ENCODE measurements at regions not wholly inside any gene's neighbourhood (a gene's known extent, or its start where the extent isn't known, plus 50 kb on each side); places are given as distances from the start of the nearest gene placed in this dataset.

DNA sequence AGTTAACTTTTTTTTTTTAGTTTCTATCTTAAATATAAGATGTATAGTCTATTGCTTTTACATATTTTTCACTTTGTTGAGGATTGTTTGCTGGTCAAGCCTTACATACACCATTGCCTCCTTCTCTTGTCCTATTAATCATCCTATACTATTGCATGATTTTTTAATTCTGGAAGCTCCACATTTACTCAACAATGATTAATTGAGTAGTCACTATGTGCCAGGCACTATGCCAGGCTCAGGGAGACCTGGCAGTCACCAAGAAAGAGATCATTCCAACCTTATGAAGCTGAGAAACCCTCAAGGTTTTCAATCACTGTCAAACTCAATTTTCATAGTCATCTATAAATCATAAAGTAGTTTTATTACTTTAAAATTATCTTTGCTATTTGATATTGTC lies 626.2 kb downstream of the IGSF11 start:
- no peak for DNase-seq (ENCODE audit: low read depth in 6 of 9, low spot score in 9 of 9)
- Histone ChIP-seq H3K4me3 (ENCODE audit: low read length in 2 of 2) (no peak overlapping the region), H3K27ac (ENCODE audit: low read depth in 1 of 2, low read length in 1 of 2) (no peak overlapping the region), H3K27me3 (ENCODE audit: control insufficient read depth in 2 of 2, insufficient read depth in 1 of 2, low read length in 1 of 2) (no peaks in the 10 kb centered on the region), H3K36me3 (ENCODE audit: control insufficient read depth in 2 of 2, insufficient read depth in 2 of 2, low read length in 1 of 2) (no peaks in the 10 kb centered on the region), H3K4me1 (ENCODE audit: control insufficient read depth in 2 of 2, insufficient read depth in 2 of 2, low read length in 2 of 2) (no peaks in the 10 kb centered on the region), H3K9me3 (ENCODE audit: control insufficient read depth in 2 of 2, insufficient read depth in 1 of 2, low read length in 1 of 2) (no peaks in the 10 kb centered on the region)

DNA sequence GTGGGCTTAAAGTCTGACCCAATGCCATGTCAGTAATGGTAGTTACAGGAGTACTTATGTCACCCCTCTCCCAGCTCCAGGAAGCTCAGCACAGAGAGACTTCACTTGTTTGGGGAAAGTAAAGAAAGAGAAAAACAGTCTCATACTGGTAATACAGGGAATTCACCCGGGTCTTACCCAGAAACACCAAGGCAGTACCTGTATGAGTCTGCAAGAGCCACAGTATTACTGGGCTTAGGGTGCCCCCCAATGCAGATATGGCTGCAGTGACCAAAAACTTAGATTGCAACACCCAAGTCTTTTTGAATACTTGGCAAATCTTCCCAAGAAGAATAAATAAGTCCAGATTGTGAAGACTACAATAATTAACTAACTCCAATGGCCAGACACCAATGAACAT lies 622.1 kb downstream of the IGSF11 start:
- Histone ChIP-seq H3K27me3 (ENCODE audit: control insufficient read depth in 2 of 2, insufficient read depth in 1 of 2, low read length in 1 of 2) (no peaks in the 10 kb centered on the region), H3K27ac (ENCODE audit: low read depth in 1 of 2, low read length in 1 of 2) (no peak overlapping the region), H3K36me3 (ENCODE audit: control insufficient read depth in 2 of 2, insufficient read depth in 2 of 2, low read length in 1 of 2) (no peaks in the 10 kb centered on the region), H3K4me3 (ENCODE audit: low read length in 2 of 2) (no peak overlapping the region), H3K9me3 (ENCODE audit: control insufficient read depth in 2 of 2, insufficient read depth in 1 of 2, low read length in 1 of 2) (no peaks in the 10 kb centered on the region), H3K4me1 (ENCODE audit: control insufficient read depth in 2 of 2, insufficient read depth in 2 of 2, low read length in 2 of 2) (no peaks in the 10 kb centered on the region)
- WGBS: 82% methylated on average over 1 of the region's 1 CpG
- no peak for DNase-seq (ENCODE audit: low read depth in 6 of 9, low spot score in 9 of 9)

DNA sequence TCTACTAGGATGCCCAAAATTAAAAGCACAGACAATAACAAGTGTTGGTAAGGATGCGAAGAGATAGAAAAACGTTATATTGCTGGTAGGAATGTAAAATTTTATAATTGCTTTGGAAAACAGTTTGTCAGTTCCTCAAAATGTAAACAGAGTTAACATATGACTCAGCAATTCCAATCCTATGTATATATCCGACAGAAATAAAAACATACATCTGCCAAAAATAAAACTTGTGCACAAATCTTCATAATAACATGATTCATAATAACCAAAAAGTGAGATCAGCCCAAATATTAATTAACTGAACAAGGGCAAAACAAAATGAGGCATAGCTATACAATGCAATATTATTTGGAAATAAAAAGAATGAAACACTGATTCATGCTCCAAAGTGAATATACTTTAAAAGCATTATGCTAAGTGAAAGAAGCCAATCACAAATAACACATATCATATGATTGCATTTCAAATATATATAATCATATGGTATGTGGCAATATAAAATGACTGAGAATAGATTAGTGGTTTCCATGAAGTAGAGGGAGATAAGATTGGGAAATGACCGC lies 609.3 kb downstream of the IGSF11 start:
- 69% methylated on average over 4 of the region's 4 CpGs for WGBS
- H3K27me3 ChIP-seq (ENCODE audit: control insufficient read depth in 2 of 2, insufficient read depth in 1 of 2, low read length in 1 of 2): no peaks in the 10 kb centered on the region
- H3K27ac ChIP-seq (ENCODE audit: low read depth in 1 of 2, low read length in 1 of 2): no peak overlapping the region
- H3K9me3 ChIP-seq (ENCODE audit: control insufficient read depth in 2 of 2, insufficient read depth in 1 of 2, low read length in 1 of 2): no peaks in the 10 kb centered on the region
- no peak for DNase-seq (ENCODE audit: low read depth in 6 of 9, low spot score in 9 of 9)
- H3K36me3 ChIP-seq (ENCODE audit: control insufficient read depth in 2 of 2, insufficient read depth in 2 of 2, low read length in 1 of 2): no peaks in the 10 kb centered on the region
- H3K4me1 ChIP-seq (ENCODE audit: control insufficient read depth in 2 of 2, insufficient read depth in 2 of 2, low read length in 2 of 2): no peaks in the 10 kb centered on the region
- no peak overlapping the region for H3K4me3 ChIP-seq (ENCODE audit: low read length in 2 of 2)

DNA sequence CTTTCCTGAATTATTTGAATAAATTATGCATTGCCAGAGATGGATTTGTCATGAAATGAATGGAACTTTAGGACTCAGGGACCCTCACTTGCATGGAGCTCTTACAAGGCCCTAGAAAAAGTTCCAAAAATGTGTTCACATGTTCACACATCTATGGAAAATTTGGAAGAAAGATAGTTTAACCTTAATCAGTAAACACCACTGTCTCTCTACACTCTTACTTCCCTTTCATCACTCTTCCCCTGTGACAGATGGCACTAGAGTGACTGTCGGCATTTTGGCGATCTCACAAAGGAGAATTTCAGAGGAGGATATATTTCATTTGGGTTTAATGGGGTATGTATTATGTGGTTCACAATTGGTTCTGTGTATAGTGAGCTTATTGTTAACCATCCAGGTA lies 600.8 kb downstream of the IGSF11 start:
- WGBS: 91% methylated on average over 2 of the region's 2 CpGs
- H3K27me3 ChIP-seq (ENCODE audit: control insufficient read depth in 2 of 2, insufficient read depth in 1 of 2, low read length in 1 of 2): no peaks in the 10 kb centered on the region

DNA sequence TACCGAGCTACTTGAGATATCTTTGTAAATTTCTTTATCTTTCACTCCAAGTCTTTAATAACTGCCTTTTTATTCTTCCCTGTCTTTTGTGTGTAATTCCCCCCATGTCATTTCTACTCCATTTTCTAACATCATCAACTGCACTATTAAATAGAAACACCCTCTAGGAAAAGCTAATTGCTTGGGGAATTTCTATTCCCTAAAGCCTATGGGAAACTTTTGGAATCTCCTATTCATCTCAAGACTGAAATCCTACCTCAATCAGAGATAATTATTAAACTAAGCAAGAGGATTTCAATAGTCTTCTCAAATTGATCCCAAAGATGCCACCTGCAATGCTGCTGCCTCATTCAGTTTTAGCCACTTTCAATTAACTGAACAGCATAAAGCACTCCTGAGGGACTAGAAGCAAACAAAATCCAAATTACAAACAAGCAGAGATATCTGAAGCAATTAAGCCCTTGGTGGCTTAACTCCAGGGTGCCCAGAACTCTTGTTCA lies 598.7 kb downstream of the IGSF11 start:
- H3K4me1 ChIP-seq (ENCODE audit: control insufficient read depth in 2 of 2, insufficient read depth in 2 of 2, low read length in 2 of 2): no peaks in the 10 kb centered on the region
- no peaks in the 10 kb centered on the region for H3K9me3 ChIP-seq (ENCODE audit: control insufficient read depth in 2 of 2, insufficient read depth in 1 of 2, low read length in 1 of 2)
- H3K27ac ChIP-seq (ENCODE audit: low read depth in 1 of 2, low read length in 1 of 2): no peak overlapping the region
- H3K36me3 ChIP-seq (ENCODE audit: control insufficient read depth in 2 of 2, insufficient read depth in 2 of 2, low read length in 1 of 2): no peaks in the 10 kb centered on the region
- DNase-seq (ENCODE audit: low read depth in 6 of 9, low spot score in 9 of 9): no peak
- no peak overlapping the region for H3K4me3 ChIP-seq (ENCODE audit: low read length in 2 of 2)
- no peaks in the 10 kb centered on the region for H3K27me3 ChIP-seq (ENCODE audit: control insufficient read depth in 2 of 2, insufficient read depth in 1 of 2, low read length in 1 of 2)
- WGBS: 81% methylated on average over 1 of the region's 1 CpG

More for the DNA sequence above, 600.8 kb downstream of the IGSF11 start:
- Histone ChIP-seq H3K4me3 (ENCODE audit: low read length in 2 of 2) (no peak overlapping the region), H3K9me3 (ENCODE audit: control insufficient read depth in 2 of 2, insufficient read depth in 1 of 2, low read length in 1 of 2) (no peaks in the 10 kb centered on the region), H3K4me1 (ENCODE audit: control insufficient read depth in 2 of 2, insufficient read depth in 2 of 2, low read length in 2 of 2) (no peaks in the 10 kb centered on the region), H3K36me3 (ENCODE audit: control insufficient read depth in 2 of 2, insufficient read depth in 2 of 2, low read length in 1 of 2) (no peaks in the 10 kb centered on the region), H3K27ac (ENCODE audit: low read depth in 1 of 2, low read length in 1 of 2) (no peak overlapping the region)
- DNase-seq (ENCODE audit: low read depth in 6 of 9, low spot score in 9 of 9): no peak

DNA sequence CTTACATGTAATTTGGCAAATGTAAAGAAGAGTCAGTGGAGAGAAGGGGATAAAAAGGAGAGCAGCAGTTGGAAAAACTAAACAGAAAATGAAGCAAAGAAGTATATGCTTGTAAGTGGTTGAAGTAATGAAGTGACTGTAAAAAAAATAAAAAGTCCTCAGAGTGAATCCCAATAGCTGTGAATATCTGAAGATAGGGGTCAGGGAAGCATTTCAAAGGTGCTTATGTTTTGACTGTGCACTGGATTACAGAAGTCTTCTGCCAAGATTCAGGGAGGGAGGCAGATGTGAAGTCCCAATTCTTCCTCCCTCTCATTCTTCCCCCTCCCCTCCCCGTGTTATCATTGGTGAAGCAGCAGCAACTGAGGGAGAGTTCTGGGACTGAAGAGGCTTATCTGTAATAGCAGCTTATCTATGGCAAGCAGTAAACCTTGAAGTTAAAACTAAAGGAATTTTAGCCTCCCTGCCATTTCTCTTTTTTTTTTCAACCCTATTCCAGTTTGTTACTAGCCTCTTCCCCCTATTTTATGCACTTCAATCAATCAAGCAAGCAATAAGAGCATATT lies 597.9 kb downstream of the IGSF11 start:
- H3K9me3 ChIP-seq (ENCODE audit: control insufficient read depth in 2 of 2, insufficient read depth in 1 of 2, low read length in 1 of 2): no peaks in the 10 kb centered on the region
- H3K4me1 ChIP-seq (ENCODE audit: control insufficient read depth in 2 of 2, insufficient read depth in 2 of 2, low read length in 2 of 2): no peaks in the 10 kb centered on the region
- no peak overlapping the region for H3K4me3 ChIP-seq (ENCODE audit: low read length in 2 of 2)
- no peak overlapping the region for H3K27ac ChIP-seq (ENCODE audit: low read depth in 1 of 2, low read length in 1 of 2)
- DNase-seq (ENCODE audit: low read depth in 6 of 9, low spot score in 9 of 9): no peak
- no peaks in the 10 kb centered on the region for H3K27me3 ChIP-seq (ENCODE audit: control insufficient read depth in 2 of 2, insufficient read depth in 1 of 2, low read length in 1 of 2)
- WGBS: 28% methylated on average over 1 of the region's 1 CpG
- no peaks in the 10 kb centered on the region for H3K36me3 ChIP-seq (ENCODE audit: control insufficient read depth in 2 of 2, insufficient read depth in 2 of 2, low read length in 1 of 2)

DNA sequence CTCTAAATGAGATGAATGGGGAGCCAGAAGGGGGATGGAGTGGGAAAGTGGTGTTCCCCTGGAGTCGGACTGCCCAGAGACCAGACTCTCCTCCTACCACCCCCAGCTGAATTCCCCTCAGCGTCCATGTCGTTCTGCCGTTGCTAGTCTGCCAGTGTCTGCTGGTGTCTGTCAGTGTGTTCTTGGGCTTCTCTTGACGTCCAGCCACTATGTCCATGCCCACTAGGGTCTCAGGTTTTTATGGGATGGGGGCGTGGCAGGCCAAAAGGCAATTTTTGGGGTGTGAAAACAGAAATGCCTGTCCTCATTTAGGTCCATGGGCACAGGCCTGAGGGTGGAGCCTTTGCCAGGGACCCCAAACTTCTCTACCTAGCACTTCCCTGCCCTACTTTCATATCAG lies 589.6 kb downstream of the IGSF11 start:
- H3K36me3 ChIP-seq (ENCODE audit: control insufficient read depth in 2 of 2, insufficient read depth in 2 of 2, low read length in 1 of 2): no peaks in the 10 kb centered on the region
- 91% methylated on average over 6 of the region's 6 CpGs for WGBS
- DNase-seq (ENCODE audit: low read depth in 6 of 9, low spot score in 9 of 9): no peak

DNA sequence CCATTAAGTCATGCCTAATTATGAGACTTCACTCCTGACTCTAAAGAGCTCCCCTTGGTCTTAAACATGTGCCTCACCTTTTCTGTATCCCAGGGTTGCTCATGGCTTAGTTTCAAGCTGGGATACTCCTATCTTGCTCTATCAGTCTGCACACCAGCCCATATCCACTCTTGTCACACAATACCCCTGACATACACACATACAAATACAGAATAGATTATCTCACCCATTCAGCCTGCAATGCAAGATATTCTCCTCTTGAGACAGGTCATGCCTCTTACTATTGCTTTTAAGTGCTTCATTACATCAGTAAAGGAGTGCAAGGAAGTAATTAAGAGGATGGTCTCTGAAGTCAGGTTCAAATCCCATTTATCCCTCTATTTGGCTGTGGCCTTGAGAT lies 587.3 kb downstream of the IGSF11 start:
- H3K9me3 ChIP-seq (ENCODE audit: control insufficient read depth in 2 of 2, insufficient read depth in 1 of 2, low read length in 1 of 2): no peaks in the 10 kb centered on the region
- H3K27ac ChIP-seq (ENCODE audit: low read depth in 1 of 2, low read length in 1 of 2): no peak overlapping the region
- H3K36me3 ChIP-seq (ENCODE audit: control insufficient read depth in 2 of 2, insufficient read depth in 2 of 2, low read length in 1 of 2): no peaks in the 10 kb centered on the region
- H3K27me3 ChIP-seq (ENCODE audit: control insufficient read depth in 2 of 2, insufficient read depth in 1 of 2, low read length in 1 of 2): no peaks in the 10 kb centered on the region
- H3K4me3 ChIP-seq (ENCODE audit: low read length in 2 of 2): no peak overlapping the region
- no peak for DNase-seq (ENCODE audit: low read depth in 6 of 9, low spot score in 9 of 9)
- no peaks in the 10 kb centered on the region for H3K4me1 ChIP-seq (ENCODE audit: control insufficient read depth in 2 of 2, insufficient read depth in 2 of 2, low read length in 2 of 2)

More for the DNA sequence above, 589.6 kb downstream of the IGSF11 start:
- no peaks in the 10 kb centered on the region for H3K27me3 ChIP-seq (ENCODE audit: control insufficient read depth in 2 of 2, insufficient read depth in 1 of 2, low read length in 1 of 2)
- H3K4me3 ChIP-seq (ENCODE audit: low read length in 2 of 2): no peak overlapping the region
- H3K4me1 ChIP-seq (ENCODE audit: control insufficient read depth in 2 of 2, insufficient read depth in 2 of 2, low read length in 2 of 2): no peaks in the 10 kb centered on the region
- H3K27ac ChIP-seq (ENCODE audit: low read depth in 1 of 2, low read length in 1 of 2): no peak overlapping the region
- H3K9me3 ChIP-seq (ENCODE audit: control insufficient read depth in 2 of 2, insufficient read depth in 1 of 2, low read length in 1 of 2): no peaks in the 10 kb centered on the region

DNA sequence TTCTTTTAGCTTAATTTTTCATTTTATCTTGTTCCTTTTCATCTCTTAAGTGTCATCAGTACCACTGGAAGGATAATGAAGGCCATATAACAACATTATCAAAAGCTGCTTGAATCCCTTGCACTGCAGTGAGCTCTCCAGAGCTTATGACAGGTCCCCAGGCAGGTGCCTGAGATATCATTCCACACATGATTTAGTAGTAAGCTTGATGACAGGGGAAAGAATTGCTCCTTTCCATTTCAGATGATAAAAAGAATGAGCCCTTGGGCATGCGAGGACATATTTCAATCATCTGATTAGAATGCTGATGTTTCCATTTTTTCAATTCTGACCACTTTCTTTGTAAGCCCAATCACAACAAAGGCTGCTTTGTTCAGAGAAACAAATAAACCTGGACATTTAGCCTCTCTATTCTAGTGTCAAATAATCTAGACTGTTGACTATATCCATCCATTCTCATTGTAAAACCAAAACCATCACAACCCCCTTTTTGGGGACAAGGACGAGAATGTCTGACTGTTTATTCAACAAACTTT lies 567.8 kb downstream of the IGSF11 start:
- Histone ChIP-seq H3K27me3 (ENCODE audit: control insufficient read depth in 2 of 2, insufficient read depth in 1 of 2, low read length in 1 of 2) (no peaks in the 10 kb centered on the region), H3K27ac (ENCODE audit: low read depth in 1 of 2, low read length in 1 of 2) (no peak overlapping the region), H3K9me3 (ENCODE audit: control insufficient read depth in 2 of 2, insufficient read depth in 1 of 2, low read length in 1 of 2) (no peaks in the 10 kb centered on the region), H3K4me3 (ENCODE audit: low read length in 2 of 2) (no peak overlapping the region), H3K4me1 (ENCODE audit: control insufficient read depth in 2 of 2, insufficient read depth in 2 of 2, low read length in 2 of 2) (no peaks in the 10 kb centered on the region), H3K36me3 (ENCODE audit: control insufficient read depth in 2 of 2, insufficient read depth in 2 of 2, low read length in 1 of 2) (no peaks in the 10 kb centered on the region)
- no peak for DNase-seq (ENCODE audit: low read depth in 6 of 9, low spot score in 9 of 9)
- 91% methylated on average over 2 of the region's 2 CpGs for WGBS
